WTC11 (cell line): ENCODE measurements at regions not wholly inside any gene's neighbourhood (a gene's known extent, or its start where the extent isn't known, plus 50 kb on each side); places are given as distances from the start of the nearest gene placed in this dataset.

Source experiments
- ATAC-seq: fragments of 200-7000 bp; cut with Tn5 transposase; 2 replicates; pipeline ENCODE4 v1.10.0; 2021; ENCODE audit warnings: mild to moderate bottlenecking, moderate library complexity
- CTCF ChIA-PET: fragments of 300-600 bp; sonication (Branson Sonifier 250); formaldehyde crosslinking; loops from one replicate; lab custom pipeline; 2021; ENCODE audit warnings: antibody characterized with exemption; lab: Charles Lee
- POLR2A ChIA-PET: fragments of 350-600 bp; sonication (Branson Sonifier 250); formaldehyde crosslinking; loops from one replicate; lab custom pipeline; 2021; ENCODE audit warnings: antibody characterized with exemption; lab: Charles Lee
- DNase-seq: peaks from one replicate; pipeline ENCODE4 v3.0.0; 2021; ENCODE audit warnings: low spot score
- H3K27ac Mint-ChIP-seq: 2 replicates; pipeline ENCODE4 v1.8.0; 2021; ENCODE audit warnings: mixed read lengths
- H3K27me3 Mint-ChIP-seq: 2 replicates; pipeline ENCODE4 v1.8.0; 2021; ENCODE audit warnings: low read depth, mild to moderate bottlenecking, moderate library complexity, mixed read lengths
- H3K36me3 Mint-ChIP-seq: 2 replicates; pipeline ENCODE4 v1.8.0; 2021; ENCODE audit warnings: mixed read lengths
- H3K4me1 Mint-ChIP-seq: 2 replicates; pipeline ENCODE4 v1.8.0; 2022; ENCODE audit warnings: mixed read lengths
- H3K4me3 Mint-ChIP-seq: 2 replicates; pipeline ENCODE4 v1.8.0; 2021; ENCODE audit warnings: mild to moderate bottlenecking, moderate library complexity, mixed read lengths
- H3K9me3 Mint-ChIP-seq: 2 replicates; pipeline ENCODE4 v1.8.0; 2021; ENCODE audit warnings: mixed read lengths
- JAZF1 ChIP-seq: fragments of 250-450 bp; sonication (Bioruptor Pico); IDR thresholded peaks from 2 replicates; pipeline ENCODE4 v1.9.0; 2021; ENCODE audit warnings: moderate library complexity, mild to moderate bottlenecking, inconsistent platforms
- NFATC4 ChIP-seq: fragments of 250-450 bp; sonication (Bioruptor Pico); IDR thresholded peaks from 2 replicates; pipeline ENCODE4 v1.9.0; 2021; ENCODE audit warnings: mild to moderate bottlenecking
- TCF7 ChIP-seq: sonication (generic); formaldehyde crosslinking; IDR thresholded peaks from 2 replicates; pipeline ENCODE4 v1.8.0; 2022; ENCODE audit warnings: mild to moderate bottlenecking, low read depth, missing genetic modification reagents, moderate library complexity
- TP53 ChIP-seq: sonication (generic); formaldehyde crosslinking; IDR thresholded peaks from 2 replicates; pipeline ENCODE4 v1.8.1; 2023; ENCODE audit warnings: mild to moderate bottlenecking, missing genetic modification reagents
- ZNF219 ChIP-seq: sonication (generic); formaldehyde crosslinking; IDR thresholded peaks from 2 replicates; pipeline ENCODE4 v1.8.0; 2023; ENCODE audit warnings: missing genetic modification reagents, mild to moderate bottlenecking, borderline replicate concordance
- ZNF396 ChIP-seq: fragments of 250-450 bp; sonication (Bioruptor Pico); IDR thresholded peaks from 2 replicates; pipeline ENCODE4 v1.8.0; 2021; ENCODE audit warnings: mild to moderate bottlenecking, moderate library complexity, borderline replicate concordance
- TF ChIP-seq, protein P1 (sequence below): sonication (generic); formaldehyde crosslinking; IDR thresholded peaks from 2 replicates; pipeline ENCODE4 v1.8.0; 2022; ENCODE audit warnings: mild to moderate bottlenecking, missing genetic modification reagents
- TF ChIP-seq, protein P2 (sequence below): sonication (generic); formaldehyde crosslinking; IDR thresholded peaks from 2 replicates; pipeline ENCODE4 v1.8.1; 2023; ENCODE audit warnings: mild to moderate bottlenecking, missing genetic modification reagents, moderate library complexity
- TF ChIP-seq, protein P3 (sequence below): sonication (generic); formaldehyde crosslinking; IDR thresholded peaks from 2 replicates; pipeline ENCODE4 v1.8.1; 2022; ENCODE audit warnings: low read depth, mild to moderate bottlenecking, moderate library complexity, missing genetic modification reagents, borderline replicate concordance
- TF ChIP-seq, protein P4 (sequence below): sonication (generic); formaldehyde crosslinking; IDR thresholded peaks from 2 replicates; pipeline ENCODE4 v1.8.0; 2022; ENCODE audit warnings: mild to moderate bottlenecking, missing genetic modification reagents
- TF ChIP-seq, protein P5 (sequence below): sonication (generic); formaldehyde crosslinking; IDR thresholded peaks from 2 replicates; pipeline ENCODE4 v1.8.1; 2022; ENCODE audit warnings: missing genetic modification reagents, borderline replicate concordance
- TF ChIP-seq, protein P6 (sequence below): fragments of 250-450 bp; sonication (Bioruptor Pico); IDR thresholded peaks from 2 replicates; pipeline ENCODE4 v1.9.0; 2021; ENCODE audit warnings: moderate library complexity, mild to moderate bottlenecking, inconsistent platforms, borderline replicate concordance

DNA sequence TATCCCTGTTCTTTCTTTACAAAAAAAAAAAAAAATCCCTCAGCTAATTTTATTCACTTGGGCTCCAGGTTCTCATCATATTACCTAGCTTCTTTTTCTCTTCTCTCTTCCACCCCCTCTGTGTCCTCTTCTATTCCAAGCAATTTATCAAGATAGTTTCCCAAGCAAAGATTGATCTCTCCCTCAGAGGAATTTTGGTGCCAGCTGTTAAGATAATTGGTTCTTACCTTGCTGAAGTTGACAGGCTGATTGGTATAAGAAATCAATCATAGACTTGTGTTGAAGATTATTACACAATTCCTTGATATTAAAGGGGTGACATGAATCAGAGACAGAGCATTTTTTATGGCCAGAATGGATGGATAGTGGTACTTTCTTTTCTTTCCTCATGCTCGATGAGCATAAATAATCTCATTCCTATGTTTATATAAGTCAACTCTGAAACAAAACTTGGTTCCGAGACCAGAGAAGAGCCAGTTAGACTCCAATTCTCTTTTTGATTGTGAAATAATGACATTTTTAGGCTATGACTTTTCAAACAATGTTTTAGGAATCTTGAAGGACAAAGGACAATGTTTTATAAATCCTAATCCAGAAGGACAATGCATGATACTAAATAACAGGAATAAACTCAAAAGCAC, 264.1 kb upstream of the PRKD1 start (continued):
- TF ChIP-seq, protein P1, sequence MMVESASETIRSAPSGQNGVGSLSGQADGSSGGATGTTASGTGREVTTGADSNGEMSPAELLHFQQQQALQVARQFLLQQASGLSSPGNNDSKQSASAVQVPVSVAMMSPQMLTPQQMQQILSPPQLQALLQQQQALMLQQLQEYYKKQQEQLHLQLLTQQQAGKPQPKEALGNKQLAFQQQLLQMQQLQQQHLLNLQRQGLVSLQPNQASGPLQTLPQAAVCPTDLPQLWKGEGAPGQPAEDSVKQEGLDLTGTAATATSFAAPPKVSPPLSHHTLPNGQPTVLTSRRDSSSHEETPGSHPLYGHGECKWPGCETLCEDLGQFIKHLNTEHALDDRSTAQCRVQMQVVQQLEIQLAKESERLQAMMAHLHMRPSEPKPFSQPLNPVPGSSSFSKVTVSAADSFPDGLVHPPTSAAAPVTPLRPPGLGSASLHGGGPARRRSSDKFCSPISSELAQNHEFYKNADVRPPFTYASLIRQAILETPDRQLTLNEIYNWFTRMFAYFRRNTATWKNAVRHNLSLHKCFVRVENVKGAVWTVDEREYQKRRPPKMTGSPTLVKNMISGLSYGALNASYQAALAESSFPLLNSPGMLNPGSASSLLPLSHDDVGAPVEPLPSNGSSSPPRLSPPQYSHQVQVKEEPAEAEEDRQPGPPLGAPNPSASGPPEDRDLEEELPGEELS (CRISPR knock-in tag): no peak
- TF ChIP-seq, all 79 proteins: peak for 0

DNA sequence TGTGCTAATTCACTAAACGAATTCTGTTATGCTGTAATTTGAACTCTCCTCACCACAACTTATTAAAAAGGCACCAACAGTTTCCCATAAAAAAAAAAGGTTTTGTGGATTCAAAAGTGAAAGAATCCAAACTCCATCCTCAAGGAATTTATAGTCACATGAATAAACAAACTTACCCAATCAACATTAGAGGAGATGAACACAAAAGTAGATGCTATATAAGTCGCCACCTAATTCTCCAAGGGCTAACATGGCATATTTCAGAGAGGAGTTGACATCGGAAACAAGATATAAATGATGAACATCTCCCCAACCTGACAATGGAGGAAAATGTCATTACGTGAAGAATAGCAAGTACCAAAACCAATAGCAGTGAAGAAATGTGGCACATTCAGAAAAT, 265.5 kb upstream of the PRKD1 start:
- ChIA-PET CTCF (no interaction called here), POLR2A (no interaction called here)
- no peaks in the 10 kb centered on the region for H3K27me3 Mint-ChIP-seq
- H3K9me3 Mint-ChIP-seq: peaks cover 4% of the 10 kb centered on the region; the same call in 1 of the 2 replicates
- peaks cover 18% of the 10 kb centered on the region for H3K4me1 Mint-ChIP-seq
- no peak for TF ChIP-seq NFATC4 (CRISPR knock-in tag)
- H3K36me3 Mint-ChIP-seq: no peaks in the 10 kb centered on the region
- no peak overlapping the region for H3K4me3 Mint-ChIP-seq
- DNase-seq: no peak
- ATAC-seq: no peak
- H3K27ac Mint-ChIP-seq: no peak overlapping the region

DNA sequence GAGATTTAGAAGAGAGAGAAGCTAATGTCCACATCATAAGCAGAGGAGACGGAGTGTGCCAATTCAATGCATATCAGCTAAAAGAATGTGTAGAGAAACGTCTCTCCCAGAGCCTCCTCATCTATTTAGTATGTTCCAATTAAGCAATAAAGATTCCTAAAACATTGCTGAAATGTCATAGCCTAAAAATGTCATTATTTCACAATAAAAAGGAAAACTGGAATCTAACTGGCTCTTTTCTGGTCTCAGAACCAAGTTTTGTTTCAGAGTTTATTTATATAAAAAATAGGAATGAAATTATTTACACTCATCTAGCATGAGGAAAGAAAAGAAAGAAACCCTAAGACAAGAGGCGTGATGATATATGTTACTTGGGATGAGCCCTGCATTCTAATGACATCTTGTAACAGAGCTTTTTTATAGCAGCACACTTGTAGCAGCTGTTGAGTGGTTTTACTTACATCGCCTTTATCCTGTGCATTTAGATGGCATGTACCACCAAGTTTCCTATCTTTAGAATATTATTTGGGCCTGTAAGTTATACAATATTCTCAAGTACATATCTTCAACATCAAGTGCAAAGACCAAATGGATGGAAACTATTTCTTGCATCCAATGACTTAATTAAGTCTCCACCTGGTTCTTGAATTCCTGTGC, 266.3 kb upstream of the PRKD1 start:
- Mint-ChIP-seq H3K4me3 (no peak overlapping the region), H3K27ac (no peak overlapping the region)
- ATAC-seq: no peak
- TF ChIP-seq, protein P2, sequence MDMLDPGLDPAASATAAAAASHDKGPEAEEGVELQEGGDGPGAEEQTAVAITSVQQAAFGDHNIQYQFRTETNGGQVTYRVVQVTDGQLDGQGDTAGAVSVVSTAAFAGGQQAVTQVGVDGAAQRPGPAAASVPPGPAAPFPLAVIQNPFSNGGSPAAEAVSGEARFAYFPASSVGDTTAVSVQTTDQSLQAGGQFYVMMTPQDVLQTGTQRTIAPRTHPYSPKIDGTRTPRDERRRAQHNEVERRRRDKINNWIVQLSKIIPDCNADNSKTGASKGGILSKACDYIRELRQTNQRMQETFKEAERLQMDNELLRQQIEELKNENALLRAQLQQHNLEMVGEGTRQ (CRISPR knock-in tag): no peak
- TF ChIP-seq ZNF396 (CRISPR knock-in tag): no peak
- TF ChIP-seq, protein P3, sequence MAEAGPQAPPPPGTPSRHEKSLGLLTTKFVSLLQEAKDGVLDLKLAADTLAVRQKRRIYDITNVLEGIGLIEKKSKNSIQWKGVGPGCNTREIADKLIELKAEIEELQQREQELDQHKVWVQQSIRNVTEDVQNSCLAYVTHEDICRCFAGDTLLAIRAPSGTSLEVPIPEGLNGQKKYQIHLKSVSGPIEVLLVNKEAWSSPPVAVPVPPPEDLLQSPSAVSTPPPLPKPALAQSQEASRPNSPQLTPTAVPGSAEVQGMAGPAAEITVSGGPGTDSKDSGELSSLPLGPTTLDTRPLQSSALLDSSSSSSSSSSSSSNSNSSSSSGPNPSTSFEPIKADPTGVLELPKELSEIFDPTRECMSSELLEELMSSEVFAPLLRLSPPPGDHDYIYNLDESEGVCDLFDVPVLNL (CRISPR knock-in tag): no peak
- TF ChIP-seq, protein P4, sequence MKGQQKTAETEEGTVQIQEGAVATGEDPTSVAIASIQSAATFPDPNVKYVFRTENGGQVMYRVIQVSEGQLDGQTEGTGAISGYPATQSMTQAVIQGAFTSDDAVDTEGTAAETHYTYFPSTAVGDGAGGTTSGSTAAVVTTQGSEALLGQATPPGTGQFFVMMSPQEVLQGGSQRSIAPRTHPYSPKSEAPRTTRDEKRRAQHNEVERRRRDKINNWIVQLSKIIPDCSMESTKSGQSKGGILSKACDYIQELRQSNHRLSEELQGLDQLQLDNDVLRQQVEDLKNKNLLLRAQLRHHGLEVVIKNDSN: no peak
- TF ChIP-seq, protein P5, sequence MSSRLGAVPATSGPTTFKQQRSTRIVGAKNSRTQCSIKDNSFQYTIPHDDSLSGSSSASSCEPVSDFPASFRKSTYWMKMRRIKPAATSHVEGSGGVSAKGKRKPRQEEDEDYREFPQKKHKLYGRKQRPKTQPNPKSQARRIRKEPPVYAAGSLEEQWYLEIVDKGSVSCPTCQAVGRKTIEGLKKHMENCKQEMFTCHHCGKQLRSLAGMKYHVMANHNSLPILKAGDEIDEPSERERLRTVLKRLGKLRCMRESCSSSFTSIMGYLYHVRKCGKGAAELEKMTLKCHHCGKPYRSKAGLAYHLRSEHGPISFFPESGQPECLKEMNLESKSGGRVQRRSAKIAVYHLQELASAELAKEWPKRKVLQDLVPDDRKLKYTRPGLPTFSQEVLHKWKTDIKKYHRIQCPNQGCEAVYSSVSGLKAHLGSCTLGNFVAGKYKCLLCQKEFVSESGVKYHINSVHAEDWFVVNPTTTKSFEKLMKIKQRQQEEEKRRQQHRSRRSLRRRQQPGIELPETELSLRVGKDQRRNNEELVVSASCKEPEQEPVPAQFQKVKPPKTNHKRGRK (CRISPR knock-in tag): no peak
- TF ChIP-seq TP53: no peak
- TF ChIP-seq TCF7 (CRISPR knock-in tag): no peak
- TF ChIP-seq, protein P6, sequence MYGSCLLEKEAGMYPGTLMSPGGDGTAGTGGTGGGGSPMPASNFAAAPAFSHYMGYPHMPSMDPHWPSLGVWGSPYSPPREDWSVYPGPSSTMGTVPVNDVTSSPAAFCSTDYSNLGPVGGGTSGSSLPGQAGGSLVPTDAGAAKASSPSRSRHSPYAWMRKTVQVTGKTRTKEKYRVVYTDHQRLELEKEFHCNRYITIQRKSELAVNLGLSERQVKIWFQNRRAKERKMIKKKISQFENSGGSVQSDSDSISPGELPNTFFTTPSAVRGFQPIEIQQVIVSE (CRISPR knock-in tag): no peak
- TF ChIP-seq, all 79 proteins: peak for 0
- H3K9me3 Mint-ChIP-seq: peaks cover 4% of the 10 kb centered on the region; the same call in 1 of the 2 replicates
- peaks cover 18% of the 10 kb centered on the region for H3K4me1 Mint-ChIP-seq
- DNase-seq: no peak
- no peaks in the 10 kb centered on the region for H3K27me3 Mint-ChIP-seq
- ChIA-PET POLR2A (no interaction called here), CTCF (interaction anchor here (1.0 kb wide), 1 partner anchor 21 kb away, joined by 3 read pairs; no protein-coding TSS in a partner anchor)
- no peaks in the 10 kb centered on the region for H3K36me3 Mint-ChIP-seq

DNA sequence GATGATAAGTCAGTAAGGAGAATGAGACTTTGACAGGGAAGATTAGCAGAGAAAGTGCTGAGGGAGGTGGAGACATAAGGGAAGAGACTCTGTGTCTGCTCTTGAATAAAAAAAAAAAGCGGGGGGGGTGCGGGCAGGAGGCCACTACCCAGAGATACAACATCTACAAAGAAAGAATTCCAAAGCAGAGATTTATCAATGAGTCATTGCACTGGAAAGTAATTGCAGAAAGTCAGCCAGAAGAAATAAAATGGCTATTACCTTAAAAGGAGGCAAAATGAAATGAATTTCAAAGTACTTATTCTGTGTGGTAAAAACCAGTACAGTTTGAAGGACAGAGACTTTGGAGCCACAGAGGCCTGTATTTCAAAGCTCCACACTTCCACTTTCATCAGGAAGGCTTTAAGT, 267.1 kb upstream of the PRKD1 start:
- Mint-ChIP-seq H3K9me3 (peaks cover 4% of the 10 kb centered on the region; the same call in 1 of the 2 replicates), H3K27me3 (no peaks in the 10 kb centered on the region), H3K27ac (no peak overlapping the region), H3K4me3 (no peak overlapping the region), H3K4me1 (peaks cover 18% of the 10 kb centered on the region)
- ATAC-seq: no peak
- TF ChIP-seq ZNF219 (CRISPR knock-in tag): no peak
- TF ChIP-seq JAZF1: no peak
- TF ChIP-seq, protein P2 (CRISPR knock-in tag): no peak
- TF ChIP-seq NFATC4 (CRISPR knock-in tag): no peak
- TF ChIP-seq, all 79 proteins: peak for 0
- ChIA-PET CTCF (interaction anchor here (1.0 kb wide), 1 partner anchor 20 kb away, joined by 3 read pairs; no protein-coding TSS in a partner anchor), POLR2A (no interaction called here)
- no peak for DNase-seq
- no peaks in the 10 kb centered on the region for H3K36me3 Mint-ChIP-seq
